Upper lobe of left lung (tissue), 6 donors: ENCODE measurements at regions not wholly inside any gene's neighbourhood (a gene's known extent, or its start where the extent isn't known, plus 50 kb on each side); places are given as distances from the start of the nearest gene placed in this dataset.
A peak's percentile ranks its signal among the peaks of the same experiment; 100 is the strongest.

ENCODE experiments used
- ATAC-seq, 2 donors: fragments of 200-7000 bp; cut with Tn5 transposase; one replicate each; pipeline ENCODE4 v1.9.1; 2022; ENCODE audit warnings: mild to moderate bottlenecking in 2 of 2, moderate library complexity in 2 of 2; ENCODE audit not compliant: low FRiP score in 2 of 2
- DNase-seq, 2 donors: peaks; one replicate each; pipeline ENCODE4 v3.0.0-alpha.2; 2019 to 2020
- H3K27ac ChIP-seq, 4 donors: fragments of 200-600 bp; sonication (generic); one replicate each; pipeline ENCODE4 v1.5.1; 2016 to 2019
- H3K27me3 ChIP-seq, 4 donors: fragments of 200-600 bp; sonication (generic); one replicate each; pipeline ENCODE4 v1.5.1; 2017 to 2019
- H3K36me3 ChIP-seq, 4 donors: fragments of 200-600 bp; sonication (generic); one replicate each; pipeline ENCODE4 v1.5.1; 2016 to 2019
- H3K4me1 ChIP-seq, 4 donors: fragments of 200-600 bp; sonication (generic); one replicate each; pipeline ENCODE4 v1.5.1; 2018 to 2019
- H3K4me3 ChIP-seq, 4 donors: fragments of 200-600 bp; sonication (generic); one replicate each; pipeline ENCODE4 v1.5.1; 2017 to 2019; ENCODE audit warnings: mild to moderate bottlenecking in 2 of 4, moderate library complexity in 1 of 4
- H3K9me3 ChIP-seq, 4 donors: fragments of 200-600 bp; sonication (generic); one replicate each; pipeline ENCODE4 v1.5.1; 2018 to 2019
- CTCF ChIP-seq, 6 experiments: fragments of 450-650 bp in 4 of 6; fragments of 200-600 bp in 2 of 6; sonication (generic) in 2 of 6; IDR thresholded peaks; one replicate each; pipeline ENCODE4 v1.5.1; 2016 to 2019; ENCODE audit warnings: antibody characterized with exemption in 6 of 6
- EP300 ChIP-seq, 4 donors: sonication (generic); formaldehyde crosslinking; IDR thresholded peaks; one replicate each; pipeline ENCODE4 v1.5.1; 2017; ENCODE audit warnings: antibody characterized with exemption in 4 of 4, control low read depth in 2 of 4
- POLR2A ChIP-seq, 4 donors: fragments of 450-650 bp; IDR thresholded peaks; one replicate each; pipeline ENCODE4 v1.5.1; 2016 to 2017; ENCODE audit warnings: antibody characterized with exemption in 4 of 4, mild to moderate bottlenecking in 2 of 4
- POLR2AphosphoS5 ChIP-seq, 2 donors: sonication (generic); formaldehyde crosslinking; IDR thresholded peaks; one replicate each; pipeline ENCODE4 v1.5.1; 2017; ENCODE audit warnings: antibody characterized with exemption in 2 of 2
- WGBS, 2 donors: methylation state at CpG; one replicate each; pipeline ENCODE4 v1.1.5; 2017 to 2018; 5-methylcytosine and 5-hydroxymethylcytosine counted together
- donor health status: DM: no; HTN: no; CAD: no; lungs with moderate emphysema.
- donor health status: DM: no; HTN: yes; CAD: no; lungs with severe emphysema.

- no peaks in the 10 kb centered on the region for H3K9me3 ChIP-seq
- TF ChIP-seq POLR2AphosphoS5 (IDR thresholded peaks at IDR 0.05) (no peak), POLR2A (IDR thresholded peaks at IDR 0.05) (no peak), EP300 (IDR thresholded peaks at IDR 0.05) (no peak), CTCF (IDR thresholded peaks at IDR 0.05) (no peak)
- H3K27ac ChIP-seq = no peak overlapping the region
- H3K27me3 ChIP-seq = no peaks in the 10 kb centered on the region
- no peaks in the 10 kb centered on the region for H3K36me3 ChIP-seq
- H3K4me3 ChIP-seq = no peak overlapping the region
- 77 to 82% methylated on average over 3 of the region's 3 CpGs for WGBS, 2 donors
- no peaks in the 10 kb centered on the region for H3K4me1 ChIP-seq
- no peak for ATAC-seq
- DNase-seq = no peak
Measured at GRCh38 chr7:46581268-46581667, 660.2 kb upstream of the IGFBP3 start.

- Histone ChIP-seq H3K27ac (no peak overlapping the region), H3K4me1 (no peaks in the 10 kb centered on the region), H3K9me3 (no peaks in the 10 kb centered on the region), H3K4me3 (no peak overlapping the region), H3K36me3 (no peaks in the 10 kb centered on the region), H3K27me3 (no peaks in the 10 kb centered on the region)
- 67% methylated on average over 6 of the region's 6 CpGs for WGBS, 2 donors
- TF ChIP-seq POLR2A (IDR thresholded peaks at IDR 0.05) (no peak), CTCF (IDR thresholded peaks at IDR 0.05) (no peak)
- DNase-seq (no peak), ATAC-seq (no peak)
Measured at GRCh38 chr7:46580766-46581165, 659.7 kb upstream of the IGFBP3 start.

GRCh38 chr7:46577394-46577793, 656.3 kb upstream of the IGFBP3 start:
- ATAC-seq (no peak), DNase-seq (no peak)
- Histone ChIP-seq H3K36me3 (no peaks in the 10 kb centered on the region), H3K4me1 (no peaks in the 10 kb centered on the region), H3K4me3 (no peak overlapping the region), H3K27me3 (no peaks in the 10 kb centered on the region), H3K27ac (peak overlapping the region in 1 of 4 donors; percentile 20), H3K9me3 (no peaks in the 10 kb centered on the region)
- WGBS, 2 donors = 84 to 91% methylated on average over 1 of the region's 1 CpG
- TF ChIP-seq EP300 (IDR thresholded peaks at IDR 0.05) (no peak), CTCF (IDR thresholded peaks at IDR 0.05) (no peak), POLR2A (IDR thresholded peaks at IDR 0.05) (no peak), POLR2AphosphoS5 (IDR thresholded peaks at IDR 0.05) (no peak)

- no peak for DNase-seq
- no peaks in the 10 kb centered on the region for H3K4me1 ChIP-seq
- no peak for ATAC-seq
- TF ChIP-seq POLR2A (IDR thresholded peaks at IDR 0.05) (no peak), EP300 (IDR thresholded peaks at IDR 0.05) (no peak), CTCF (IDR thresholded peaks at IDR 0.05) (no peak), POLR2AphosphoS5 (IDR thresholded peaks at IDR 0.05) (no peak)
- H3K36me3 ChIP-seq = no peaks in the 10 kb centered on the region
- no peak overlapping the region for H3K4me3 ChIP-seq
- H3K27ac ChIP-seq = no peak overlapping the region
- no peaks in the 10 kb centered on the region for H3K27me3 ChIP-seq
- H3K9me3 ChIP-seq = no peaks in the 10 kb centered on the region
Measured at GRCh38 chr7:46576950-46577349, 655.9 kb upstream of the IGFBP3 start.

GRCh38 chr7:46572691-46573090, 651.6 kb upstream of the IGFBP3 start:
- Histone ChIP-seq H3K4me1 (peaks cover 0 to 3% (median 0%) of the 10 kb centered on the region in 4 donors), H3K9me3 (no peaks in the 10 kb centered on the region), H3K36me3 (no peaks in the 10 kb centered on the region), H3K4me3 (no peak overlapping the region), H3K27ac (no peak overlapping the region), H3K27me3 (no peaks in the 10 kb centered on the region)
- TF ChIP-seq POLR2AphosphoS5 (IDR thresholded peaks at IDR 0.05) = no peak
- no peak for TF ChIP-seq POLR2A (IDR thresholded peaks at IDR 0.05)
- no peak for TF ChIP-seq EP300 (IDR thresholded peaks at IDR 0.05)
- no peak for TF ChIP-seq CTCF (IDR thresholded peaks at IDR 0.05)
- ATAC-seq = no peak
- DNase-seq = no peak
- 52 to 83% methylated on average over 2 of the region's 2 CpGs for WGBS, 2 donors
